ENCODE measurements at regions not wholly inside any gene's neighbourhood (a gene's known extent, or its start where the extent isn't known, plus 50 kb on each side); places are given as distances from the start of the nearest gene placed in this dataset.
"Not testable (repeated sequence)": the region's sequence is repeated elsewhere in the genome, so short reads cannot be mapped to it uniquely, and the experiment has no call there.

- DNase-seq: no peak
Observed at GRCh38 chr7:91717681-91718470, 162.6 kb downstream of the MTERF1 start.

GRCh38 chr7:91719008-91719407 lies 161.5 kb downstream of the MTERF1 start:
- DNase-seq: no peak

DNA sequence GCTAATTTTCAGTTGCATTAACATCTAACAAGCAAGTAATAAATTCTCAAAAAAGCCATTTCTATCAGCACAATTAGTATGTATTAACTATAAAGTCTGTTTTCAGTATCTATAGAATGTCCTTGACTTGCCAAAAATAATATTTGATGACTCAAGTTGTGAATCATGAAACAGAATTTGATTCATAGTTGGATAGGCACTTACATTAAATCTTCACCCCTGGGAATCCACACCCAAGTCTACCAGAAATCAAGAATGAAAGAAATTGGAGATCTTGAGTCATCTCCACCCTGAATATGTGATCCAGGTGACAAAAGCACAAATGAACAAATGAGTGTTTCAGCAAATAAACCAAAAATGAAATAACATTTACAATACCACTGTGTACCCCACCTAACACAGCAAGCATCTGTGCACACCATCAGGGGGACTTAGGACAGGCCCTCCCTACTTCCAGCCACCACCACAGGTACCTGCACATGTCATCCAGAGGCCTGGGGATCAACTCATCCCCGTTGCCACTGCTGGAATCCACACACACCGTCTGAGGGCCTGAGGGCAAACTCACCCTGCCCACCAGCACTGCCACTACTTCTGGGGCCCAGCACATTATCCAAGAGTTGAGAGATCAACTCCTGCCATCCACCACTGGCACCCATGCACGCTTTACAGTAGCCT lies 160.1 kb downstream of the MTERF1 start:
- DNase-seq: no peak

DNA sequence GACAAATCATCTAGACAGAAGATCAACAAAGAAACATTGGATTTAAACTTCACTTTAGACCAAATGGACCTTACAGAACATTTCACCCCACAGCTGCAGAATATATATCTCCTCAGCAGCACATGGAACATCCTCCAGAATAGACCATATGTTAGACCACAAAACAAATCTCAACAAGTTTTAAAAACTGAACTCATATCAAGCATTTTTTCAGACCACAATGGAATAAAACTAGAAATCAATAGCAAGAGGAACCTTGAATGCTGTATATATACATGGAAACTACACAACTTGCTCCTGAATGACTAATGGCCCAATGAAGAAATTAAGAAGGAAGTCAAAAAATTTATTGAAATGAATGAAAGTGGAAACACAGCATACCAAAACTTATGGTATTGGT lies 157.7 kb downstream of the MTERF1 start:
- no peak for DNase-seq

DNA sequence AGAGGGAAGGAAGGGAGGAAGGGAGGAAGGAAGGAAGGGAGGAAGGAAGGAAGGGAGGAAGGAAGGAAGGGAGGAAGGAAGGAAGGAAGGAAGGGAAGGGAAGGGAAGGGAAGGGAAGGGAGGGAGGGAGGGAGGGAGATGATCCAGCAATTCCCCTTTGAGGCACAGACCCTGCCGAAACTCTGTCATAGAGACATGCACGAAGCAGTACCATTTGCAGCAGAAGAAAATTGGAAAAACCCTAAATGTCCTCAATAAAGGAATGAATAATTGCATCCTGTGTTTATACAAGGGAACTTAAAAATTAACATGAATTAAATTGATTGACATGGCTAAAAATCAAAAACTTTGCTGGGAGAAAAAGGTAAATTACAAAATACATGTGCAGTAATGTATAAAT lies 151.5 kb downstream of the MTERF1 start:
- not testable (repeated sequence) for DNase-seq

DNA sequence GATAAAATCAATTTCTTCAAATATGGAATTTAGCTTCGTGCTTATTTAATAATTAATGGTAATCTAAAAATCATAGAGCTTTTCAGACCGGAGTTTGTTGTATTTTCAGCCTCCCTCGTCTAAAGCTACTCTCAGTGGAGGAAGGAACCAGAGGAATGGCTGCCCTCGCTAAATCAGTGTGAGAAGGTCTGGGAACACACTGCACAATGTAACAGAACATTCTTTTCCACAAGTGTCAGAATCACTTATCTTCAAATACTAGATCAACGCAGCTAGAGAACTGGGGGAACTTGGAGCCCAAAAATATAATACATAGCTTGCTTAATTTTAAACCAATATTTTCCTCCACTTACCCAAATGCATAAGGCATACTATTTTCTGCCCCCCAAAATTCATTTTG lies 148.5 kb downstream of the MTERF1 start:
- DNase-seq: no peak

- no peak for DNase-seq
Observed at GRCh38 chr7:91749418-91749817, 131.1 kb downstream of the MTERF1 start.

- no peak for DNase-seq
Observed at GRCh38 chr7:91750091-91750490, 130.4 kb downstream of the MTERF1 start.

DNA sequence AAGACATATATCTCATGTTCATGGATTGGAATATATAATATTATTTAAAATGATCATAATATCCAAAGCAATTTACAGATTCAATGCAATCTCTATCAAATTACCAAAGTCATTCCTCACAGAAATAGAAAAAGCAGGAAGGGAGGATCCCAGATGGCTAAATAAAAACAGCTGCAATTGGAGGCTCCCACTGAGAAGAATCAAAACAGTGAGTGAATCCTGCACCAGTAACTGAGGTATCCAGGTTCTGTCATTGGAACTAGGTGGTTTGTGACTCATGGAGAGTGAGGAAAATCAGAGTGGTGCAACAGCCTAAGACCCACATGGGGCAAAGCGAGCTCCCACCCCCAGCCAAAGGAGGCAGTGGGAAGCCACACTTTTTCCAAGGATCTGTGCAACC lies 128.4 kb downstream of the MTERF1 start:
- peak; percentile 31 for DNase-seq

- DNase-seq: not testable (repeated sequence)
Observed at GRCh38 chr7:91754280-91754679, 126.2 kb downstream of the MTERF1 start.

GRCh38 chr7:91755121-91755520 lies 125.4 kb downstream of the MTERF1 start:
- not testable (repeated sequence) for DNase-seq

DNA sequence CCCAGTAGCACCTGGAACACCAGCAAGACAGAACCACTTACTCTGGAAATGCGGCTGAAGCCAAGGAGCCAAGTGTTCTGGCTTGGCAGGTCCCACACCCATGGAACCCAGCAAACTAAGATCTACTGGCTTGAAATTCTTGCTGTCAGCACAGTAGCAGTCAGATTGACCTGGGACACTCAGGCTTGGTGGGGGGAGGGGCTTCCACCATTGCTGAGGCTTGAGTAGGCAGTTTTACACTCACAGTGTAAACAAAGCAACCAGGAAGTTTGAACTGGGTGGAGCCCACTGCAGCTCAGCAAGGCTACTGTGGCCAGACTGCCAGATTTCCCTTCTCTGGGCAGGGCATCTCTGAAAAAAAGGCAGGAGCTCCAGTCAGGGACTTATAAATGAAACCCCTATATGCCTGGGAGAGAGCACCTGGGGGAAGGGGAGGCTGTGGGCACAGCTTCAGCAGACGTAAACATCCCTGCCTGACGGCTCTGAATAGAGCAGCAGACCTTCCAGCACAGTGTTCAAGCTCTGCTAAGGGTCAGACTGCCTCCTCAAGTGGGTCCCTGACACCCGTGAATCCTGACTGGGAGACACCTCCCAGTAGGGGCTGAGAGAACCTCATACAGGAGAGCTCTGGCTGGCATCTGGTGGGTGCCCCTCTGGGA lies 121.2 kb downstream of the MTERF1 start:
- no peak for DNase-seq

- no peak for DNase-seq
Observed at GRCh38 chr7:91767820-91768219, 112.7 kb downstream of the MTERF1 start.

GRCh38 chr7:91771394-91771793 lies 109.1 kb downstream of the MTERF1 start:
- DNase-seq: no peak

DNA sequence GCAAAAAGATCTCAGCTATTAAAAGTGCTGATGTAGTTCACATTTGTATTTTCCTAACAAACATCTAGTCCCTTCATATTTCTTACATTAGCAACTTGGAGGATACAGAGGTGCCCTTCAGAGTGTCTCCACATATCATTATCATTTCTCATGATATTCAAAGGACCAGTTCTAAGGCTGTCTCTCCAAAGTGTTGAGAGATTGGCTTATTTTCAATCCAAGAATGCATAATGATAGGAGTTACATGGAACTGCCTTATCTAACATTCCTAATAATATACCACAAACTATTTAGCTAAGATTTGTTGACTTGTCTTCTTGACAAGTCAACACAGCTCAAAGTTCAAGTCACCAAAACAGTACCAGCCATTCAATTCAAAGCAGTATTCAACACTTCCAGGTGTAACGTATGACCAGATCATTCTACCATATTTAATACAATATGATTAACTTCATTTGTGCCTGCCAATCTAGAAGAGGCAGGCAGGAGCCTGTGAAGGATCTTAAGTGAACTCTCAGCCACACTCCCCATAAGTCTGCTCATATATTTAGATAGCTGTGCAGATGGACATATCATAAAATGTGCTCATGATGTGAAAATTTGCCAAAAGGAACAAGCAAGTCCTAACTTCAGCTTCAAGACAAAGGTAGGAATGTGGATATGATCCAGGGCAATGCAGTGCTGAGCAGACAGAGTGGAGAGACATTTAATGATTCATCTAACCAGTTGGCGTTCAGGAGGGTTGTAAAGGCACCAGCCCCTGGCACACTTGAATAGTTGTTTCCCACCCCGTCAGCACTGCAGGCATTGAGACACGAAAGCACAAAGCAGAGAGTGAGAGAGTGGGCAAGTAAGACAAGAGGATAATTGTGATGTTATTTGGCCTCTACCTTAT lies 108.3 kb downstream of the MTERF1 start:
- DNase-seq: no peak

GRCh38 chr7:91776171-91776570 lies 104.3 kb downstream of the MTERF1 start:
- no peak for DNase-seq

GRCh38 chr7:91777522-91777921 lies 103.0 kb downstream of the MTERF1 start:
- DNase-seq: no peak

- no peak for DNase-seq
Observed at GRCh38 chr7:91778416-91778815, 102.1 kb downstream of the MTERF1 start.

DNA sequence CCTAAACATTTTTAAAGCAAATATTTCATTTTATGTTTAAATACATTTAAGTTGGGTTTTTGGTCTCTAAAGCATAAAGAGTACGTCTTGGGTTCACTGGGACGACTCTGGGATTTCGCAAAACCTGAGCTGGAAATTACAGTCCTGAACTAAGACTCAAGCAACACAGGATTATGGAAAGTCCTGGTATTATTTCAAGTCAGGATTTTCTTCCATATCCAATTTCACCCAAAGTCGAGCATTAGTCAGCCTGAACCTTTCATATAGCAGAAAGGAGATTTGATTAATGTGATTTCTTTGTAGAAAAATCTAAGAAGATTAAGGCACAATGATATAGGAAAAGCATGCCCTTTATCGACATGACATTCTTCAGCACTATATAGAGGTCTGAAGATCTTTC lies 100.0 kb downstream of the MTERF1 start:
- no peak for DNase-seq

- peak; percentile 47 for DNase-seq
Observed at GRCh38 chr7:91784469-91784868, 96.0 kb downstream of the MTERF1 start.

DNA sequence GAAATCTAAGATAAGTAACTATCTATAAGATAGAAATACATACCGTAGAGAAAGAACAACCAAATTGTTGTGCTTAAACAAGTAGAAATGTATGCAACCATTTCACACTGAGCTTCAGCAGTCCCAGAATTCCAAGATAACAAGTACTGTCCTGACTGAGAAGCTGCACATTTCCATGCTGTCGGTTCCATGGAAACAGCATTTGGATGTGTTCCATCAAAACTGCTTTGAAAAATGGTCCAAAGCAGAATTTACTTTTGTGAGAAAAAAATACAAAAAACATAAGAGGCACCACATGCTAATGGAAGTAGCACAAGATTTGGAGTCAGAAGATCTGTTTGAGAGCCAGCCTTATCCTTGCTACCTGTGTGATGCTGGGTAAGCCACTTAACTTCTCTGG lies 92.6 kb downstream of the MTERF1 start:
- no peak for DNase-seq

DNA sequence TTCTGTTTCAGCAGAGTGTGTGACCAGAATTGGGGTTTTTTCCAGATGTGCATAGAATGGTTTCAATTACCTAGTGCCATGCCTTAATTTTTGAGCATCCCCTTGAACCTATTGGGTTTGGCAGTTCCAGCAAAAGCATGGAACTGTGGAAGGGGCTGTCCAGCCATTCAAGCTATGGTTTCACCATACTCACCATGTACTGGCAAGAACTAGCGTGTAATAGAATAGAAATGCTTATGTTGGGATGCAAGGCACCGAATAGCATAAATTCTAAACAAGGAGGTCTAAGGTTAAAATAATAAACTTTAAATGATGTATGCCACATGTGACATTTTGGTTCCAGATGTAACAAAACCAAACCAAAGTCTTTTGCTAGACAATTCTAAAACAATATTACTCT lies 91.4 kb downstream of the MTERF1 start:
- DNase-seq: no peak

DNA sequence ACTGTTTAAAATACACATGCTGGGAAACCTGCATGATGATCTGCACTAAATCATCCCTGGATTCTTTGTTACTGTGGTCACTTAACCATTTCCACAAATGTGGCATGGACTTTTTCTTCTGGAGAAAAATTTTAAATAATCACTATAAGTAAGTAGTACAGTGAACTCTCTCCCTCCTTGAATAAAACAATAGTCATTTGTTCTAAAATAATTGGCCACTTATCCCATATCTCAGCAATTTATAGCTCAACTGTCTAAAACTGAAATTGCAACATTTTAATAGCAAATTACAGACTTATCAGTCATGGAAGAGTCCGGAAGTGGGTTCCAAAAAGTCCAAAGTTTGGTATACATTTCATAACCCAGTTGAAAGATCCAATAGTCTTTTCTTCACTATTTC lies 90.9 kb downstream of the MTERF1 start:
- DNase-seq: no peak

Data from NCI-H2171 (cell line).